ENCODE measurements at regions not wholly inside any gene's neighbourhood (a gene's known extent, or its start where the extent isn't known, plus 50 kb on each side); places are given as distances from the start of the nearest gene placed in this dataset.

- TF ChIP-seq GLIS3 (CRISPR knock-in tag; IDR thresholded peaks at IDR 0.05) (no peak), CSDC2 (CRISPR knock-in tag; IDR thresholded peaks at IDR 0.05) (no peak), TCF4 (CRISPR knock-in tag; IDR thresholded peaks at IDR 0.05; ENCODE audit: borderline replicate concordance) (no peak), CSRNP3 (CRISPR knock-in tag; IDR thresholded peaks at IDR 0.05) (no peak), PATZ1 (CRISPR knock-in tag; IDR thresholded peaks at IDR 0.05; ENCODE audit: borderline replicate concordance) (no peak), ISL1 (CRISPR knock-in tag; IDR thresholded peaks at IDR 0.05) (no peak), ZFP30 (CRISPR knock-in tag; IDR thresholded peaks at IDR 0.05) (no peak), TSHZ2 (CRISPR knock-in tag; IDR thresholded peaks at IDR 0.05) (no peak), POU6F1 (CRISPR knock-in tag; IDR thresholded peaks at IDR 0.05; ENCODE audit: borderline replicate concordance, low read depth) (no peak), ZFP3 (CRISPR knock-in tag; IDR thresholded peaks at IDR 0.05) (no peak), PPARA (CRISPR knock-in tag; IDR thresholded peaks at IDR 0.05; ENCODE audit: borderline replicate concordance) (no peak), SNAI2 (CRISPR knock-in tag; IDR thresholded peaks at IDR 0.05) (no peak), CREB5 (CRISPR knock-in tag; IDR thresholded peaks at IDR 0.05; ENCODE audit: low read depth) (no peak), TOX (CRISPR knock-in tag; IDR thresholded peaks at IDR 0.05; ENCODE audit: borderline replicate concordance) (no peak), ESRRG (CRISPR knock-in tag; IDR thresholded peaks at IDR 0.05) (no peak), OSR1 (CRISPR knock-in tag; IDR thresholded peaks at IDR 0.05) (no peak), ZC3H10 (CRISPR knock-in tag; IDR thresholded peaks at IDR 0.05) (no peak)
- ATAC-seq: no peak; the same call in 2 of the 3 replicates
Observed at GRCh38 chr6:48222241-48222640, 111.2 kb upstream of the PTCHD4 start.

GRCh38 chr6:48213076-48213788, 102.2 kb upstream of the PTCHD4 start:
- TF ChIP-seq ESRRG (CRISPR knock-in tag; IDR thresholded peaks at IDR 0.05) (no peak), PPARA (CRISPR knock-in tag; IDR thresholded peaks at IDR 0.05; ENCODE audit: borderline replicate concordance) (no peak), CSDC2 (CRISPR knock-in tag; IDR thresholded peaks at IDR 0.05) (no peak), ARNTL (CRISPR knock-in tag; IDR thresholded peaks at IDR 0.05; ENCODE audit: borderline replicate concordance, low read depth) (no peak), ZFP3 (CRISPR knock-in tag; IDR thresholded peaks at IDR 0.05) (no peak), PATZ1 (CRISPR knock-in tag; IDR thresholded peaks at IDR 0.05; ENCODE audit: borderline replicate concordance) (no peak), CREB5 (CRISPR knock-in tag; IDR thresholded peaks at IDR 0.05; ENCODE audit: low read depth) (no peak), ZNF565 (CRISPR knock-in tag; conservative IDR thresholded peaks at IDR 0.05; ENCODE audit: low read depth) (no peak), POU6F1 (CRISPR knock-in tag; IDR thresholded peaks at IDR 0.05; ENCODE audit: borderline replicate concordance, low read depth) (no peak), SNAI2 (CRISPR knock-in tag; IDR thresholded peaks at IDR 0.05) (no peak), GLIS3 (CRISPR knock-in tag; IDR thresholded peaks at IDR 0.05) (no peak), TCF4 (CRISPR knock-in tag; IDR thresholded peaks at IDR 0.05; ENCODE audit: borderline replicate concordance) (no peak), CSRNP3 (CRISPR knock-in tag; IDR thresholded peaks at IDR 0.05) (no peak), ZNF70 (CRISPR knock-in tag; IDR thresholded peaks at IDR 0.05) (no peak), BACH2 (CRISPR knock-in tag; IDR thresholded peaks at IDR 0.05; ENCODE audit: borderline replicate concordance) (no peak)
- no peak for ATAC-seq

Measured in SK-N-SH treated with all-trans-retinoic acid at 6 μM for 48 hours (cell line).